GM19351 (cell line): ENCODE measurements at regions not wholly inside any gene's neighbourhood (a gene's known extent, or its start where the extent isn't known, plus 50 kb on each side); places are given as distances from the start of the nearest gene placed in this dataset.

Source experiments
- ATAC-seq: cut with Tn5 transposase; IDR thresholded peaks from one replicate; pipeline ENCODE4 v1.9.1; 2021; ENCODE audit warnings: mild to moderate bottlenecking, moderate library complexity; ENCODE audit not compliant: unreplicated experiment

DNA sequence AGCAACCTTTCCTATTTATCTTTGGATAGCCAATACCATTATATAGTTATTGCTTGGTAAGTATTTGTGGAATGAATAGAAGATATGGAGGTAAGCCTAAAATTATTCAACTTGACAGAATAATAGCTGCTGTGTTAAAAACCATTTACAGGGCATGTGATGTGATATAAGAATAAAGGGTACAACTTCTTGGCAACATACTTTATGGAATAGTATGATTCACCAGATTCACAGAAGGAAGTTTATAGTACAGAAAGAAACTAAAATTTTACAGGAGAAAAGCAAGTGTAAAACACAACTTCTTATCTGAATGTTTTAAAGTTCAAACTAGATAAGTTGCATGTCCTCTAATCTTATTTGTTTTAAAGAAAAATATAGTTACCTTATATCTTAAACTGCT lies 186.4 kb upstream of the ZRANB2 start:
- ATAC-seq: no peak

DNA sequence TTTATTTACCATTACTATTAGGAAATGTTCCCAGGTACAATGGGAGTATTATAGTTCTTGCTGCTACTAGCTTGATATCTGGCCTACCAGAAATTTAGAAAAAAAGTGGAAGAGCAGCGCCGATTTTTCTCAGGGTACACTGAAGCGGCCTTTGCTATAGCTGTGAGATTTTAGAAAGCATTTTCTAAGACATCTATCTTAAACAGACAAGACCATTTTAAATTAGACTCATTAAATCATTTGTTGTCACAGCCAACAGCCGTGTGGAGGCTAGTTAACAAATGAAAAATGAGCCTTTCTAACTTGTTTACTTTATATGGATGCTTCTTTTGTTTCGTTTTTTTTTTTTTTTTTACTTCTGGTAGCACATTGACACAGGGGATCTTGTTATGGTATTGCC lies 183.2 kb upstream of the ZRANB2 start:
- ATAC-seq: no peak

DNA sequence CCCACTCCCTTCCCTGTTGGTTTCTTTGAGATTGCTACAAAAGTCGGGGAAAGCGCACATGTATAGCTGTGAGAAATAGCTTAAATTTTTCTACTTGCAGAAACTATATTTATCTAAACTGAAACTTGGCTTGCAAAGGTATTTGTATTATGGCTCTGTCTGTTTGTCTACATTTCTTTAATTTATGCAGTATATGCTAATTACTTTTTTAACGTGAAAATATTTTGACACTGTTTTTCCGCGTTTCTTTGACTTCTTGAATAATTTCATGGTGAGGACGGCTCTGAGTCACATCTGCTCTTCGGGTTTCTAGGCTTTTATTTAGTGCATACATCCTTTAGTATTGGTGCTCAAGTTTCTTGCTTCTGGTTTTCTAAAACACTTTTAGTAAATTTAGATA lies 182.1 kb upstream of the ZRANB2 start:
- no peak for ATAC-seq

DNA sequence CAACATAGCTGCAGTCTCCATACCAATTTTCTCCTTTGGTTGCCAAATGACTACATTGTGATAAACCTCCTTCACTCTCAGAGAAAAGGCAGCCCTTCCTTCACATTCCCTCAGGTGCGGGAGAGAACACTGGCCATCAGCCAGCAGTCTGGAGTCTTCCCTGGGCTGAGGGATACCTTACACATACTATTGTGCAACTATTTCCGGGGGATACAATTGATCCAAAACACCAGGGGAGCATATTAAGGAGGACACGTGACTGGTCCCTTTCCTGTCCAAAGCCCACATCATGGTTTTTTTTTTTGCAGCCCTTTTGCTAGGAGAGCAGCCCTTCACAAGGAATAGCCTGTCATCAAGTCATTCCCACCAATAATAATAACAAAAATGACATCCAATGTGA lies 172.1 kb upstream of the ZRANB2 start:
- ATAC-seq: no peak

DNA sequence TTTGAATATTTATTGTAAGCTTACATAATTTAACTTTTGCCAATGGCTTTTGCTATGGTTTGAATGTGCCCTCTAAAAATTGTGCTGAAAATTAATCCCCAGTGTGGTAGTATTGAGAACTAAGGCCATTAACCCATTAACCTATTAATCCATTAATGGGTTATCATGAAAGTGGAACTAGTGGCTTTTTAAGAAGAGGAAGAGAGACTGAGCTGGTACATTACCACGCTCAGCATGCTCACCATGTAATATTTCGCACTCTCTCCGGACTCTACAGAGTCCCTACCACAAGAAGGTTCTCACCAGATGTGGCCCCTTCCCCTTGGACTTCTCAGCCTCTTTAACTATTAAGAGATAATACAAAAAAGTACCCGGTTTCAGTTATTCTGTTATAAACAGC lies 164.4 kb upstream of the ZRANB2 start:
- ATAC-seq: no peak

DNA sequence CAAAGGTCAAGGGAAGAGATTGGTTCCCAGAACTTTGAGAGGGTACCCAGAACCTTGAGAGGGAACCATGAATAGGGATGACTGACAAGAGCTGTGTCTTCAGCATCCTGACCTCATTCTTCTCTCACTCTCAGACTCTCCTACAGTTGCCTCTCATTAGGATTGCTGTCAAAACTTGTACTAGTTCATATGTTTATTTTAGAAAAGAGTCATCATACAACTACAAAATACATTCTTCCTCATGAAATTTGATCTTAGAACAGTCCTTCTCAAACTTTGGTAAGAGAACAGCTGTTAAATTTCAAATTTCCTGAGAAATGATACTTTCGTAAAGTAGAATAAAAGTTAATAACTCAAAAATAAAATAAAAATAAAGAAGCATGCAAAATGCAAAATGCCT lies 161.4 kb upstream of the ZRANB2 start:
- no peak for ATAC-seq

DNA sequence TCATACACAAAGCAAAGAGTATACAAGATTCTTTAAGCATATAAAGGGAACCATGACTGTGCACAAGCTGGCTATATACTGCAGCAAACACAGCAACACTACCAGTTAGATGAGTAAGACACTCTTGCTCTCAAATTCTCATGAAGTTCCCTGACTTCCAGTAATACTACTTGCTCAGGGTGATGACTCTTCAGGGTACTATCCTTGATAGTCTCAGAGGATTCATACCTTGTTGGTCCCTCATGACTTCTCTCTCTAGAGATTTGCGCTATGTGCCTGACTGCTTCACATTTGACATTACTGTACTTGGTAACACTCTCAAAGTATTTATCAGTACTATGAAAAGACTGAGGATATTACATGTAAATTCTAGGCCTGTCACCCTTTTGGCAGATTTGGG lies 159.8 kb upstream of the ZRANB2 start:
- ATAC-seq: no peak

DNA sequence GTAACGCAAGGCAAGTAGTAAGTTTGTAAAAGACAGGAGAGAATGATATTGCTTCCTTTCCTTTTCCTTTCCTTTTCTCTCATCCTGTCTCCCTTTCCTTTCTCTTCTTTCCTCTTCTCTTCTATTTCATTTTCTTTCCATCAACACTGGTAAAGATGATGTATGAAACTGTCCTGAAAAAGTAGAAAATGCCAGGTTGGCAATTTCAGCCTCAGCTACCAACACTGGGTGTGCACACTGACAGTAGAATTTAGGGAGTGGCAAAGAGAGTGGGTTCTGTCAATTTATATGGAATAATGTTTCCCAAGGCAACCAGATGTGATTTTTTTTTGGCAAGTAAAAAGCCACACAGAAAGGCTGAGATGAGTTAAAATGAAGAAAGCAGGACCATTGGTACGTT lies 155.7 kb upstream of the ZRANB2 start:
- ATAC-seq: no peak

DNA sequence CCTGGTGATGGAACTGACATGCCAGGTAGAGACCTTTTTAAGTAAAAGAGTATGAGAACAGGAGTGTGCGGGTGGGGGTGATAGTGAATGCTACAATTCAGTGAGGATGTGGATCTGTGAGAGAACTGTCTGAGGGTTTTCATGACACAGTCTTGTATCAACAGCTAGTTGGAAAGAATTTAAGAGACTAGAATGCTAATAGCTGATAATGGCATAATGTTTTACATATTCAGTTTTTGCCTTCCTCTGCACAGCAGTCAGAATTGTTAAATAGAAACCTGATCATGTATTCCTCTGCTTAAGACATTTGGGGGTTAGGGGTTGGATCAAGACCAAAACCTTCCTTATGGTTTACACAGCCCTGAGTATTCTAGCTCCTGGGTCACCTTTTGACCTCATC lies 152.8 kb upstream of the ZRANB2 start:
- ATAC-seq: no peak

DNA sequence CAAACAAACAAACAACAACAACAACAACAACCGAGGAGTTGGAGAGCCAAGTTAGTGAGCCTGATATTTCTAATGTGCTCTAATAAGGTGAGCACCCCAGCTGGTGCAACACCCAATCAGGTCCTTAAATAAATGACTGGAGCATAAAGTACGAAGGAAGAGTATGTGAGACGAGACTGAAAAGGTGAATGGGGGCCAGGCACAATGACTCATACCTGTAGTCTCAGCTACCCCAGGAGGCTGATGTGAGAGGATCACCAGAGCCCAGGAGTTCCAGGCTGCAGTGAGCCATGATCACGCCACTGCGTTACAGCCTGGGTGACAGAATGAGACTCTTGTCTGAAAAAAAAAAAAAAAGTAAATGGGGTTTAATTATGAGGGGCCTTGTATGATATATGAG lies 152.0 kb upstream of the ZRANB2 start:
- no peak for ATAC-seq

DNA sequence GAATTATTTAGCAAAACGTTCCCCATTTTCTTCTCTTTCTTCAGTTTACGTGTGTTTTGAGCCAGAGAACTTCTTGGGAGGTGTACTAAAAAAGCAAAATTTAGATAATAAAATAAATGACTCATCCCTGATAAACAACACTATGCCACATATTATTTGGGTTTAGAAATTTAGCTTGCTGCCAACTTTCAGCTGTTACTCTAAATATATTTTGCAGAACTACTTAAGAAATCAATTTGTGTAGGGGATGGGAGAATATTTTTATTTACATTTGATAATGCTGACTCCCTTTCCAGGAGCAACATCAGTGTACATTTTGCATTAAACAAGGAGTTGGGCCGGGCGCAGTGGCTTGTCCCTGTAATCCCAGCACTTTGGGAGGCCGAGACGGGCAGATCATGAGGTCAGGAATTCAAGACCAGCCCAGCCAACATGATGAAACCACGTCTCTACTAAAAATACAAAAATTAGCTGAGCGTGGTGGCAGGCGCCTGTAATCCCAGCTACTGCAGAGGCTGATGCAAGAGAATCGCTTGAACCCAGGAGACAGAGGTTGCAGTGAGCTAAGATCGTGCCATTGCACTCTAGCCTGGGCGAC lies 151.4 kb upstream of the ZRANB2 start:
- ATAC-seq: no peak

DNA sequence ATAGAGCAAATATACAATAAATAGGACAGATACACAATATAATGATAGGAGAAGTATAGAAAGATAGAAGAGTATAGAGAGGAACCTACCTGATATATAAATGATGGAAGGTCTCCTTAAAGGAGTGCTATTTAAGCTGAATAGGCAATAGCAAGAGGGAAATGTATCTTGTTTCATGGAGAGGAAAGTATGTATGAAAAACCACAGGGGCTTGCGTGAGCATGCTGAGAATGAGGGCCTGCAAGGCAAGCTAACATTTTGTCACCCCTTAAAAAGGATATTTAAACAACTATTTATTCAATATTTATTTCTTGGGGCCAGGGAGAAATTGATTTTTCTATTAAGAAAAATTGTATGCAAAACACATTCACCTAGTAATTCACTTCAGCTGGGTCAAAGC lies 150.9 kb upstream of the ZRANB2 start:
- ATAC-seq: no peak

DNA sequence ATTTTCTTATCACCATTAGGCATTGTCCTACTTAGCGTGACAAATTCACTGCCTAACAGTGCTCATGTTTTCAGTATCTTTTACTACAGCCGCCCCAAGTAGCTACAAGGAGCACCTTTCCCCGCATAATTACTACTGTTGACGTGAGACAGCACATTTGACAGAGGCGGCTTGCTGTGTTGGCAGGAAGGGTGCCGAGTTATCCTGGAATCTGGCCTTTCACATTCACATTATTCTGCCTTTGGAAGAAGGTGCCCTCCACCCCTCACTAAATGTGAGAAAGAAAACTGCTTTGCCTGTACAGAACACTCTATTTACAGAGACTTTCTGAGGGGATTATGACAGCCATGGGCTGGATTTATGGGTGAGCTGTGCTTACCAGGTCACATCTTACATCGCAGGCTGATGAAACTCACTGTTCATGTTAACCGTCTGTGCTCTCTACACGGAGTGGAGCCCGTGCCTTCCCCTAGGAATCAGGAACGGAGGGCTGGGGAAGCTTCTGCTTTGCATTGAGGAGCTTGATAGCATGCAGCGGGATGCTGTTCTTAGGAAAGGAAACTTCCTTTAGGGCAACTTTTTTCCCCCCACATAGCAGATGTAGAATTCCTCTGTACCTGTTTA lies 148.0 kb upstream of the ZRANB2 start:
- no peak for ATAC-seq

DNA sequence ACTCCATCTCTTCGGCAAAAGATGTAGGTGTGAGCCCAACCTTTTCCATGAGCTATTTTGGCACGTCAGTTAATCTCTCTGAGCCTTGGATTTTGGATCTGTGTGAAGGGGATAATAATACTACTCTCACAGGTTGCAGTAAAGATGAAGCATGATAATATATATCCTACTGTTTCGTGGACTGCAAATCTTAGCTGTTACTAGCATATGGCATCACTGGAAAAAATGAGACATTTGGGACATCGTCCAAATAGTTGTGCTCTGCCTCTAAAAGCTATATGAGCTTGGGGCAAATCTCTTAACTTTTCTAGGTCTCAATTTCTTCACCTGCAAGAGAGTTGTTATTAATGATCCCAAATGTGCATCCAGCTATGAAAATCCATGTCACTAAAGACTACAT lies 147.4 kb upstream of the ZRANB2 start:
- ATAC-seq: no peak

DNA sequence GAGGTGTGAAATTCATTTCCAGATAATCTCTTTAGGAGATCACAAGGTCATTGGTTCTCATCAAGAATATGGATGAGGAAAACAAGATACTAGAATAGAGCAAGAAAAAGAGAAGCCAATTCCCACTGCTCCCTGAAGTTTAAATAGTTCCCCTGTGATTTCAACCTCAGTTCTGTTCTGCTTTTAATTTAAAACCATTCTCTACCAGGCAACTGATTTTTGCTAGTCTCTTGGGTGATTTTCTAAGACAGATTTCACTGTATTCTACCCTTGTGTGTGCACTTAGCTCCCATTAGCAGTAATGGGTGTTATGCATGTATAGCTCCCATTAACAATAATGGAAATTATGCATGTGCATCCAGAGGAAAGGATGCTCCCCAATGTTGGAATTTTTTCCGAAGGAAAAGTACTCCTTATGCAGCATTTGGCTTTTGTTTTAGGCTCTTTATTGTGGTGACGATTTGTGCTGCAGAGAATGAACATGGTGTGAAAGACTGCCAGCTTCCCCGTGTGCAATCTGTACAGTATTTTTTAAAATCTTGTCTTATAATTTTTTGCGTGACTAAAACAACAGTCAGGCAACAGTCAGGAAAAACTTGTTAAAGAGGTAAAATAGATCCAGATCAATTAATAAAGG lies 144.0 kb upstream of the ZRANB2 start:
- no peak for ATAC-seq

DNA sequence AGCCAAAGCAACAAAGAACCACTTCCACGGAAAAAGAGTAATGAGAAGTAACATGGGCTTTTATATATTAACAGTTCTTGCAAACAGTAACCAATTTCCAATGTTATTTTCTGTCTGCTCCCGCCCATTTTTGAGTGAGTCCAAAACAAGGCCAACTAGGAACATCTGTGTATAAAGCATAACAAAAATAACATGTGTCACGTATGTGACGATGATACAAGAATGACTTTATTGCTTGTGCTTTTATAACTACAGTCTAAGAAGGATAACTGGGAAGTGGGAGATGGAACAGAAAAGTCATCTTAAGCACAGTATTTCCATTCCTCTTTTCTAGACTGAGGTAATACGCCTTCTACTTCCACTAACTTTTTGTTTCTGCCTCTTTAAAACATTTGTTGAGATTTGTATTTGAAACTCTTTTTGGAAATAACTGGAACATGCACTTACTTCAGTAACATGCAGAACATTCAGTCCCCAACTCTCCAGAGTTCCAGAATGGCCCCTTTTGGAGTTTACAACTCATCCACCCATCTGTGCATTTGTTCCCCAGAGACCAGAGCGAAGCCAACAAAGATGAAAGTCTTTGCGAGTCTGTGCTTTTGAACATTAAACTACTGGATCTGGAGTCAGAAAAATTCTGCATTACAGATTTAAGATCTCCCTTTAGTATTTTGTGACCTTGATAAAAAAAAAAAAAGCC lies 143.0 kb upstream of the ZRANB2 start:
- ATAC-seq: no peak

DNA sequence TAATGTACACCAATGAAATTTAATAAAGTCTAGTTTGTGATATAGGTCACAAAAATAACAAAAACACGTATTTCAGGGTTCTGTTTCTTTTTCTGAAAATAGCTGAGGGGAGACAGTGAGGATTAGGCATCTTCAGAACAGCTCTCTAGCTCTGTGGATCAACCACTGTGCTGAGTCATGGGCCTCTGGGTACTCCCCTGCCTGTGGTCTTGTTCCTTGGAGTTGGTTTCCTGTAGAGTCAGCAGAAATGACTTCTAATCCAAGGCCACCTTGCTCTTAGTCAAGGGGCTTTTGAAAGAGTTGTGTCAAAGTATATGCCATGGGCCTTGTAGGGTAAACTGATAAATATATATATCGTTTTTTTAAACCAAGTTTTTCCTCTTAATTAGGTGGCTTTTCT lies 141.8 kb upstream of the ZRANB2 start:
- ATAC-seq: no peak

DNA sequence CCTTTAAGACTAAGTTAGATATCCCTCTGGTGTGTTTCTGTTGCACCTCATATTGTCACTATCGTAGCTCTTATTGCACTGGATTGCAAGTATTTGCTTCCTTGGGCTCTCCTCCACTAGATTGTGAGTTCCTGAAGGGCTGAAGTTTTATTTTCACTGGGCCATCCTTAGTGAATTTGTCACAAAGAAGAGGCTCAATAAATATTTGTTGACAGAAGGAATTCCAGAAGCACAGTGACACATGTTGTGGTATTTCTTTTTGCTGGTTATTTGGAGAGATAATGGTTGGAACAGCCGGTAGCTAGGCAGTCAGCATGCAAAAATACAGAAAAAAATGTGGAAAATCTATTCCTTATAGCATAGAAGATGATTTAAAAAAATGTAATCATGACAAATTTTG lies 129.9 kb upstream of the ZRANB2 start:
- no peak for ATAC-seq

DNA sequence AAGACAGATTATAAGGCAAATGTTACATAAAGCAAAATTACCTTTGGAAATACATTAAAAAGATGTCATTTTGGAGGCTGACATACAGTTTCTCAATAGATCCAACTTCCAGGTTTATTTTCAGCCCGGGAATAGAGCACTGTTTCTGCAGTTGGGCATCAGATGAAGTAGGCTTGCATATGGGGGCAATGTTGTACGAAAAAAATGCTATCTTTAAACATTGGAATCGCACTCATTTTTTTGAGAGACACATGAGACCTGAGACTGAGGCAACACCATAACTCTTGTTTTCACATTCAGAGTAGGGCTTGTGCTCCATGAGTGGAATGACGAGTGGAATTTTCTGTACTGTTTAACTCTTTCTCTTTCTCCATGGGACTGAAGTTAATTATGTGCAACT lies 122.4 kb upstream of the ZRANB2 start:
- no peak for ATAC-seq

DNA sequence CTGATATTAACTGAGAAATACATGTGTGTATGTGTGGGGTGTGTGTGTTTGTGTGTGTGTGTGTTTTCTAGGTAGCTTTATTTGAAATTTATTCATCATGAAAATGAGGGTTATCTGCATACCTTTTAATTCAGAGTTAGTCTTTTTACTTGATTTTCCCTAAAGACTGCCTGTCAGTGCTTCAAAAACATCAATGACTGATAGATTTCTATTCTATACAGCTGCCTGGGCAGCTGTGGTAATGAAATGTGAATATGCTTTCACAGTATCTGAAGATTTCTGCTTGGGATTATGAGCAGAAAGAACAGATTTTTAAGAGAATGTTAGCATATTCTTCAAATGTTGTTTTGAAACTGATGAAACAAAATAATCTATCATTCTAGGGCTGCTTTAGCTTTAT lies 119.7 kb upstream of the ZRANB2 start:
- no peak for ATAC-seq

DNA sequence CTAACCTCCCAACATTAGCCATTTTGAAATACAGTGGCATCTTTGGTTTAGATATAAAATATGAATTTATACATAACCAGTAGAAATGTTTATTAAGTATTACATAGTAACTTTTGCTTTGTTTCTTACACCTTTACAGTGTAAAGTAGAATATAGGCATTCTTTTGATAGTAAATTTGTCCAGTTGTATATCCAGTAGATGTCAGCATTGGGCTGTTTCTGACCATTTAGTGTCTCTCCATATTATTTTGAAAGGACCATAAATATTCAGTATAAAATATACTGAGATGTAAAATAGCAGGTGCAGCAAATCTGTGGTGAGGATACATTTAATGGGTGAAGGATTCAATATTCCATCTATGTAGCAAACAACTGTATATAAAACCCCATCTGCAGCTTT lies 115.8 kb upstream of the ZRANB2 start:
- no peak for ATAC-seq

DNA sequence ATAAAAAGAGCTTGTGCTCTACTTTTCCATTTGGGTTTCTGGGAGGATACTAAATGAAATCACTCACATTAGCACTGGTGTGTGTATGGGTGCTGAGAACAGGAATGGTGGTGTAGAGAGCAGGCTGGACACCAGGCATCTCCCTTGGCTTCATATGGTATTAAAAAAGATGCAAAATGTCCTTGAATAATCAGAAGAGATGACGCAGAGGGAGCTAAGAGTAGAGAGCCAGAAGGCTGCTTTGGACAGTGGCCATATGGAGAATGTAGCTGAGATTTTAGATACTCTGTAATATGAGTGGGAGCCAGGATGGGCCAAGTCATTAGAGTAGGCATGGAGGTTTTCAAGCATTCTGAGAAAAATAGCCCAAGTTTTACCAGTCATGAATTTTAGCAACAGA lies 112.3 kb upstream of the ZRANB2 start:
- ATAC-seq: no peak
